GM12878 (cell line): ENCODE measurements at regions not wholly inside any gene's neighbourhood (a gene's known extent, or its start where the extent isn't known, plus 50 kb on each side); places are given as distances from the start of the nearest gene placed in this dataset.

Experiments
- EZH2 ChIP-seq: IDR thresholded peaks from 2 replicates; pipeline ENCODE4 v1.6.1; 2012; ENCODE audit warnings: low read depth, mild to moderate bottlenecking, control low read depth, inconsistent platforms, low read length, borderline replicate concordance; ENCODE audit not compliant: control insufficient read depth
- GABPA ChIP-seq: IDR thresholded peaks from 2 replicates; pipeline ENCODE4 v1.6.1; 2014; ENCODE audit warnings: antibody characterized with exemption, low read depth, mild to moderate bottlenecking, inconsistent platforms
- JUND ChIP-seq: IDR thresholded peaks from 2 replicates; pipeline ENCODE4 v1.6.1; 2012; ENCODE audit warnings: low read depth, mild to moderate bottlenecking, low read length, improper control_type of control experiment, moderate library complexity
- POLR2A ChIP-seq: IDR thresholded peaks from 2 replicates; pipeline ENCODE4 v1.6.1; 2011; ENCODE audit warnings: low read depth, mild to moderate bottlenecking, low read length
- RCOR1 ChIP-seq: conservative IDR thresholded peaks from 2 replicates; pipeline ENCODE4 v1.6.1; 2012; ENCODE audit warnings: low read depth, low read length, improper control_type of control experiment
- SIX5 ChIP-seq: IDR thresholded peaks from 2 replicates; pipeline ENCODE4 v1.6.1; 2011; ENCODE audit warnings: mild to moderate bottlenecking, low read depth, low read length, moderate library complexity; ENCODE audit not compliant: severe bottlenecking
- SMC3 ChIP-seq: IDR thresholded peaks from 2 replicates; pipeline ENCODE4 v1.6.1; 2011; ENCODE audit warnings: low read length, improper control_type of control experiment, borderline replicate concordance
- TF ChIP-seq, protein P1 (sequence below), 3 experiments: IDR thresholded peaks in 2 of 3; conservative IDR thresholded peaks in 1 of 3; 2 replicates each; pipeline ENCODE4 v1.5.1; 2011; ENCODE audit warnings: low read depth in 3 of 3, low read length in 3 of 3, mild to moderate bottlenecking in 3 of 3, control low read depth in 2 of 3, moderate library complexity in 2 of 3, inconsistent platforms in 1 of 3, mixed read lengths in 1 of 3; ENCODE audit not compliant: control insufficient read depth in 2 of 3, insufficient read depth in 1 of 3; ENCODE audit errors: extremely low read depth in 1 of 3
- TF ChIP-seq, protein P2 (sequence below): IDR thresholded peaks from 2 replicates; pipeline ENCODE4 v1.6.1; 2012; ENCODE audit warnings: mild to moderate bottlenecking, low read depth, low read length
- TF ChIP-seq, protein P3 (sequence below): fragments of 450-650 bp; IDR thresholded peaks from 2 replicates; pipeline ENCODE4 v1.6.1; 2018; ENCODE audit warnings: borderline replicate concordance, mild to moderate bottlenecking; ENCODE audit not compliant: partially characterized antibody
- TF ChIP-seq, protein P4 (sequence below): fragments of 450-650 bp; IDR thresholded peaks from 2 replicates; pipeline ENCODE4 v1.6.1; 2016; ENCODE audit warnings: mild to moderate bottlenecking, moderate library complexity, borderline replicate concordance

DNA sequence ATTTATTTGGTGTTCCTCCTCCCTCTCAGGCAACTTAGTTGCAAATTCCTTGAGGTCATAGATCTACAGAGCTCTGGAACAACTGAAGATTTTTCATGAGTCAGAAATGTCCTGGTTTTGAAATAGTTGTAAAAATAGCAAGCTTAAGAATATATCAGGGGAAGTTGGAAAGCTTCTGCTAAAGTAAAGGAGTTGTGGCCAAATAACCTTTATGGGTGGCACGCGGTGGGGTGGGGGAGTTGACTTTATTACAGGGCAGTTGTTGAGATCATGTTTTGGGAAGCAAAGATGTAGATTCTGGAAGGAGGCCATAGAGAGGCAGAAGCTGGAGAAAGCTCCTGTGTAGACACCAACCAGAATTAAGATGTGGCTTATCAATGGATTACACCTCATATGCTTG is 326.0 kb upstream of the MTPN start:
- TF ChIP-seq JUND (no peak), SIX5 (no peak), GABPA (no peak), EZH2 (no peak), SMC3 (no peak), RCOR1 (no peak), POLR2A (no peak)
- TF ChIP-seq, protein P1, sequence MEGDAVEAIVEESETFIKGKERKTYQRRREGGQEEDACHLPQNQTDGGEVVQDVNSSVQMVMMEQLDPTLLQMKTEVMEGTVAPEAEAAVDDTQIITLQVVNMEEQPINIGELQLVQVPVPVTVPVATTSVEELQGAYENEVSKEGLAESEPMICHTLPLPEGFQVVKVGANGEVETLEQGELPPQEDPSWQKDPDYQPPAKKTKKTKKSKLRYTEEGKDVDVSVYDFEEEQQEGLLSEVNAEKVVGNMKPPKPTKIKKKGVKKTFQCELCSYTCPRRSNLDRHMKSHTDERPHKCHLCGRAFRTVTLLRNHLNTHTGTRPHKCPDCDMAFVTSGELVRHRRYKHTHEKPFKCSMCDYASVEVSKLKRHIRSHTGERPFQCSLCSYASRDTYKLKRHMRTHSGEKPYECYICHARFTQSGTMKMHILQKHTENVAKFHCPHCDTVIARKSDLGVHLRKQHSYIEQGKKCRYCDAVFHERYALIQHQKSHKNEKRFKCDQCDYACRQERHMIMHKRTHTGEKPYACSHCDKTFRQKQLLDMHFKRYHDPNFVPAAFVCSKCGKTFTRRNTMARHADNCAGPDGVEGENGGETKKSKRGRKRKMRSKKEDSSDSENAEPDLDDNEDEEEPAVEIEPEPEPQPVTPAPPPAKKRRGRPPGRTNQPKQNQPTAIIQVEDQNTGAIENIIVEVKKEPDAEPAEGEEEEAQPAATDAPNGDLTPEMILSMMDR (IDR thresholded peaks at IDR 0.05 in 2 of 3, conservative IDR thresholded peaks at IDR 0.05 in 1 of 3; ENCODE audit: control insufficient read depth in 2 of 3, extremely low read depth in 1 of 3, insufficient read depth in 1 of 3, low read depth in 3 of 3, low read length in 3 of 3): no peak
- TF ChIP-seq, protein P2, sequence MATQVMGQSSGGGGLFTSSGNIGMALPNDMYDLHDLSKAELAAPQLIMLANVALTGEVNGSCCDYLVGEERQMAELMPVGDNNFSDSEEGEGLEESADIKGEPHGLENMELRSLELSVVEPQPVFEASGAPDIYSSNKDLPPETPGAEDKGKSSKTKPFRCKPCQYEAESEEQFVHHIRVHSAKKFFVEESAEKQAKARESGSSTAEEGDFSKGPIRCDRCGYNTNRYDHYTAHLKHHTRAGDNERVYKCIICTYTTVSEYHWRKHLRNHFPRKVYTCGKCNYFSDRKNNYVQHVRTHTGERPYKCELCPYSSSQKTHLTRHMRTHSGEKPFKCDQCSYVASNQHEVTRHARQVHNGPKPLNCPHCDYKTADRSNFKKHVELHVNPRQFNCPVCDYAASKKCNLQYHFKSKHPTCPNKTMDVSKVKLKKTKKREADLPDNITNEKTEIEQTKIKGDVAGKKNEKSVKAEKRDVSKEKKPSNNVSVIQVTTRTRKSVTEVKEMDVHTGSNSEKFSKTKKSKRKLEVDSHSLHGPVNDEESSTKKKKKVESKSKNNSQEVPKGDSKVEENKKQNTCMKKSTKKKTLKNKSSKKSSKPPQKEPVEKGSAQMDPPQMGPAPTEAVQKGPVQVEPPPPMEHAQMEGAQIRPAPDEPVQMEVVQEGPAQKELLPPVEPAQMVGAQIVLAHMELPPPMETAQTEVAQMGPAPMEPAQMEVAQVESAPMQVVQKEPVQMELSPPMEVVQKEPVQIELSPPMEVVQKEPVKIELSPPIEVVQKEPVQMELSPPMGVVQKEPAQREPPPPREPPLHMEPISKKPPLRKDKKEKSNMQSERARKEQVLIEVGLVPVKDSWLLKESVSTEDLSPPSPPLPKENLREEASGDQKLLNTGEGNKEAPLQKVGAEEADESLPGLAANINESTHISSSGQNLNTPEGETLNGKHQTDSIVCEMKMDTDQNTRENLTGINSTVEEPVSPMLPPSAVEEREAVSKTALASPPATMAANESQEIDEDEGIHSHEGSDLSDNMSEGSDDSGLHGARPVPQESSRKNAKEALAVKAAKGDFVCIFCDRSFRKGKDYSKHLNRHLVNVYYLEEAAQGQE: no peak
- TF ChIP-seq, protein P3, sequence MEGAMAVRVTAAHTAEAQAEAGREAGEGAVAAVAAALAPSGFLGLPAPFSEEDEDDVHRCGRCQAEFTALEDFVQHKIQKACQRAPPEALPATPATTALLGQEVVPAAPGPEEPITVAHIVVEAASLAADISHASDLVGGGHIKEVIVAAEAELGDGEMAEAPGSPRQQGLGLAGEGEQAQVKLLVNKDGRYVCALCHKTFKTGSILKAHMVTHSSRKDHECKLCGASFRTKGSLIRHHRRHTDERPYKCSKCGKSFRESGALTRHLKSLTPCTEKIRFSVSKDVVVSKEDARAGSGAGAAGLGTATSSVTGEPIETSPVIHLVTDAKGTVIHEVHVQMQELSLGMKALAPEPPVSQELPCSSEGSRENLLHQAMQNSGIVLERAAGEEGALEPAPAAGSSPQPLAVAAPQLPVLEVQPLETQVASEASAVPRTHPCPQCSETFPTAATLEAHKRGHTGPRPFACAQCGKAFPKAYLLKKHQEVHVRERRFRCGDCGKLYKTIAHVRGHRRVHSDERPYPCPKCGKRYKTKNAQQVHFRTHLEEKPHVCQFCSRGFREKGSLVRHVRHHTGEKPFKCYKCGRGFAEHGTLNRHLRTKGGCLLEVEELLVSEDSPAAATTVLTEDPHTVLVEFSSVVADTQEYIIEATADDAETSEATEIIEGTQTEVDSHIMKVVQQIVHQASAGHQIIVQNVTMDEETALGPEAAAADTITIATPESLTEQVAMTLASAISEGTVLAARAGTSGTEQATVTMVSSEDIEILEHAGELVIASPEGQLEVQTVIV: no peak
- TF ChIP-seq, protein P4, sequence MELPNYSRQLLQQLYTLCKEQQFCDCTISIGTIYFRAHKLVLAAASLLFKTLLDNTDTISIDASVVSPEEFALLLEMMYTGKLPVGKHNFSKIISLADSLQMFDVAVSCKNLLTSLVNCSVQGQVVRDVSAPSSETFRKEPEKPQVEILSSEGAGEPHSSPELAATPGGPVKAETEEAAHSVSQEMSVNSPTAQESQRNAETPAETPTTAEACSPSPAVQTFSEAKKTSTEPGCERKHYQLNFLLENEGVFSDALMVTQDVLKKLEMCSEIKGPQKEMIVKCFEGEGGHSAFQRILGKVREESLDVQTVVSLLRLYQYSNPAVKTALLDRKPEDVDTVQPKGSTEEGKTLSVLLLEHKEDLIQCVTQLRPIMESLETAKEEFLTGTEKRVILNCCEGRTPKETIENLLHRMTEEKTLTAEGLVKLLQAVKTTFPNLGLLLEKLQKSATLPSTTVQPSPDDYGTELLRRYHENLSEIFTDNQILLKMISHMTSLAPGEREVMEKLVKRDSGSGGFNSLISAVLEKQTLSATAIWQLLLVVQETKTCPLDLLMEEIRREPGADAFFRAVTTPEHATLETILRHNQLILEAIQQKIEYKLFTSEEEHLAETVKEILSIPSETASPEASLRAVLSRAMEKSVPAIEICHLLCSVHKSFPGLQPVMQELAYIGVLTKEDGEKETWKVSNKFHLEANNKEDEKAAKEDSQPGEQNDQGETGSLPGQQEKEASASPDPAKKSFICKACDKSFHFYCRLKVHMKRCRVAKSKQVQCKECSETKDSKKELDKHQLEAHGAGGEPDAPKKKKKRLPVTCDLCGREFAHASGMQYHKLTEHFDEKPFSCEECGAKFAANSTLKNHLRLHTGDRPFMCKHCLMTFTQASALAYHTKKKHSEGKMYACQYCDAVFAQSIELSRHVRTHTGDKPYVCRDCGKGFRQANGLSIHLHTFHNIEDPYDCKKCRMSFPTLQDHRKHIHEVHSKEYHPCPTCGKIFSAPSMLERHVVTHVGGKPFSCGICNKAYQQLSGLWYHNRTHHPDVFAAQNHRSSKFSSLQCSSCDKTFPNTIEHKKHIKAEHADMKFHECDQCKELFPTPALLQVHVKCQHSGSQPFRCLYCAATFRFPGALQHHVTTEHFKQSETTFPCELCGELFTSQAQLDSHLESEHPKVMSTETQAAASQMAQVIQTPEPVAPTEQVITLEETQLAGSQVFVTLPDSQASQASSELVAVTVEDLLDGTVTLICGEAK: no peak
